B cell (primary cell): ENCODE measurements at regions not wholly inside any gene's neighbourhood (a gene's known extent, or its start where the extent isn't known, plus 50 kb on each side); places are given as distances from the start of the nearest gene placed in this dataset.

Source experiments
- EZH2 ChIP-seq: IDR thresholded peaks from 2 replicates; pipeline ENCODE4 v1.6.1; 2012; ENCODE audit warnings: borderline replicate concordance, low read depth, mild to moderate bottlenecking, moderate library complexity, low read length; ENCODE audit not compliant: insufficient read depth, poor library complexity, severe bottlenecking
- TF ChIP-seq, protein P1 (sequence below): fragments of 200-600 bp; IDR thresholded peaks from one replicate; pipeline ENCODE4 v1.8.0; 2022; ENCODE audit warnings: antibody characterized with exemption, mild to moderate bottlenecking

- TF ChIP-seq EZH2 = no peak
- TF ChIP-seq, protein P1, sequence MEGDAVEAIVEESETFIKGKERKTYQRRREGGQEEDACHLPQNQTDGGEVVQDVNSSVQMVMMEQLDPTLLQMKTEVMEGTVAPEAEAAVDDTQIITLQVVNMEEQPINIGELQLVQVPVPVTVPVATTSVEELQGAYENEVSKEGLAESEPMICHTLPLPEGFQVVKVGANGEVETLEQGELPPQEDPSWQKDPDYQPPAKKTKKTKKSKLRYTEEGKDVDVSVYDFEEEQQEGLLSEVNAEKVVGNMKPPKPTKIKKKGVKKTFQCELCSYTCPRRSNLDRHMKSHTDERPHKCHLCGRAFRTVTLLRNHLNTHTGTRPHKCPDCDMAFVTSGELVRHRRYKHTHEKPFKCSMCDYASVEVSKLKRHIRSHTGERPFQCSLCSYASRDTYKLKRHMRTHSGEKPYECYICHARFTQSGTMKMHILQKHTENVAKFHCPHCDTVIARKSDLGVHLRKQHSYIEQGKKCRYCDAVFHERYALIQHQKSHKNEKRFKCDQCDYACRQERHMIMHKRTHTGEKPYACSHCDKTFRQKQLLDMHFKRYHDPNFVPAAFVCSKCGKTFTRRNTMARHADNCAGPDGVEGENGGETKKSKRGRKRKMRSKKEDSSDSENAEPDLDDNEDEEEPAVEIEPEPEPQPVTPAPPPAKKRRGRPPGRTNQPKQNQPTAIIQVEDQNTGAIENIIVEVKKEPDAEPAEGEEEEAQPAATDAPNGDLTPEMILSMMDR = no peak
Observed at GRCh38 chr6:19356692-19357091, 480.5 kb upstream of the ID4 start.
